PC-3 (cell line): ENCODE measurements at regions not wholly inside any gene's neighbourhood (a gene's known extent, or its start where the extent isn't known, plus 50 kb on each side); places are given as distances from the start of the nearest gene placed in this dataset.

Experiments
- ATAC-seq: fragments of 200-7000 bp; cut with Tn5 transposase; 2 replicates; pipeline ENCODE4 v1.9.1; 2020; ENCODE audit warnings: mild to moderate bottlenecking, moderate library complexity
- BruUV-seq: library from RNA; stranded (reverse); fragments of 400-500 nt; replicated peaks from 2 replicates; lab custom pipeline; 2021; lab: Mats Ljungman, UMichigan
- CTCF ChIA-PET: fragments of 300-600 bp; sonication (Branson Sonifier 250); formaldehyde crosslinking; loops from one replicate; lab custom pipeline; 2022; ENCODE audit warnings: antibody characterized with exemption; lab: Charles Lee
- POLR2A ChIA-PET: fragments of 300-600 bp; sonication (Branson Sonifier 250); formaldehyde crosslinking; loops from one replicate; lab custom pipeline; 2022; ENCODE audit warnings: antibody characterized with exemption; ENCODE audit not compliant: unreplicated experiment; lab: Charles Lee
- DNase-seq: peaks from one replicate; pipeline ENCODE4 v3.0.0-alpha.2; 2015
- H2AFZ ChIP-seq: fragments of 300-600 bp; sonication (generic); 2 replicates; pipeline ENCODE4 v1.6.0; 2016; ENCODE audit warnings: antibody characterized with exemption, low read length
- H3F3A ChIP-seq: fragments of 300-600 bp; sonication (generic); one replicate; pipeline ENCODE4 v1.6.0; 2017; ENCODE audit warnings: antibody characterized with exemption, low read length, control low read depth, mild to moderate bottlenecking; ENCODE audit not compliant: unreplicated experiment
- H3K27ac ChIP-seq: fragments of 300-600 bp; sonication (generic); 2 replicates; pipeline ENCODE4 v1.5.1; 2016; ENCODE audit warnings: mild to moderate bottlenecking, low read length
- H3K27me3 ChIP-seq: fragments of 300-600 bp; sonication (generic); 2 replicates; pipeline ENCODE4 v1.6.1; 2016; ENCODE audit warnings: low read length, mixed read lengths
- H3K36me3 ChIP-seq: fragments of 300-600 bp; sonication (generic); 2 replicates; pipeline ENCODE4 v1.6.1; 2016; ENCODE audit warnings: low read depth, mixed run types, low read length, mixed read lengths
- H3K4me1 ChIP-seq: fragments of 300-600 bp; sonication (generic); 2 replicates; pipeline ENCODE4 v1.5.1; 2016; ENCODE audit warnings: low read length; ENCODE audit not compliant: insufficient read depth
- H3K4me2 ChIP-seq: fragments of 300-600 bp; sonication (generic); 2 replicates; pipeline ENCODE4 v1.6.0; 2016; ENCODE audit warnings: low read length
- H3K4me3 ChIP-seq: fragments of 300-600 bp; sonication (generic); 2 replicates; pipeline ENCODE4 v1.5.1; 2016; ENCODE audit warnings: mild to moderate bottlenecking, low read length, mixed read lengths
- H3K79me2 ChIP-seq: fragments of 300-600 bp; sonication (generic); 2 replicates; pipeline ENCODE4 v1.6.1; 2017; ENCODE audit warnings: low read length, mixed read lengths
- H3K9ac ChIP-seq: fragments of 300-600 bp; sonication (generic); 2 replicates; pipeline ENCODE4 v1.6.0; 2016; ENCODE audit warnings: mild to moderate bottlenecking, low read length
- H3K9me2 ChIP-seq: fragments of 300-600 bp; sonication (generic); replicated peaks from 2 replicates; pipeline ENCODE4 v1.6.1; 2016; ENCODE audit warnings: mixed run types, low read length, mixed read lengths
- H3K9me3 ChIP-seq: fragments of 300-600 bp; sonication (generic); 2 replicates; pipeline ENCODE4 v1.6.1; 2016; ENCODE audit warnings: low read length, mixed read lengths
- H4K20me1 ChIP-seq: fragments of 300-600 bp; sonication (generic); 2 replicates; pipeline ENCODE4 v1.6.1; 2016; ENCODE audit warnings: low read length, mixed read lengths
- CTCF ChIP-seq: fragments of 300-600 bp; sonication (generic); conservative IDR thresholded peaks from 2 replicates; pipeline ENCODE4 v1.5.1; 2017; ENCODE audit warnings: antibody characterized with exemption, low read depth, mild to moderate bottlenecking, low read length
- EZH2 ChIP-seq: fragments of 300-600 bp; sonication (generic); IDR thresholded peaks from one replicate; pipeline ENCODE4 v1.6.1; 2017; ENCODE audit warnings: antibody characterized with exemption, mild to moderate bottlenecking, low read length; ENCODE audit not compliant: unreplicated experiment
- EZH2phosphoT487 ChIP-seq: fragments of 300-600 bp; sonication (generic); IDR thresholded peaks from 2 replicates; pipeline ENCODE4 v1.6.1; 2018; ENCODE audit warnings: mild to moderate bottlenecking, antibody characterized with exemption, low read length, borderline replicate concordance
- intact Hi-C: fragments of 100-400 bp; cut with micrococcal nuclease; formaldehyde crosslinking; loops from 2 replicates; pipeline ENCODE4 v1.9.0; 2023

GRCh38 chr7:20083781-20084180 lies 133.4 kb downstream of the MACC1 start:
- Histone ChIP-seq H4K20me1 (no peaks in the 10 kb centered on the region), H3K79me2 (no peaks in the 10 kb centered on the region), H3K4me2 (no peak overlapping the region), H3K4me1 (peaks cover 4% of the 10 kb centered on the region; the same call in 1 of the 2 replicates), H3K9me3 (no peaks in the 10 kb centered on the region), H3K9me2 (no peaks in the 10 kb centered on the region), H3K36me3 (no peaks in the 10 kb centered on the region), H2AFZ (no peak overlapping the region), H3K9ac (no peak overlapping the region), H3F3A (no peaks in the 10 kb centered on the region), H3K27ac (no peak overlapping the region), H3K4me3 (no peak overlapping the region), H3K27me3 (no peaks in the 10 kb centered on the region)
- intact Hi-C loops = no loop called here
- ChIA-PET POLR2A (no interaction called here), CTCF (no interaction called here)
- BruUV-seq = no TSS peak
- ATAC-seq = peak; percentile 88
- DNase-seq = peak; percentile 83
- TF ChIP-seq EZH2phosphoT487 = no peak
- no peak for TF ChIP-seq CTCF
- no peak for TF ChIP-seq EZH2

DNA sequence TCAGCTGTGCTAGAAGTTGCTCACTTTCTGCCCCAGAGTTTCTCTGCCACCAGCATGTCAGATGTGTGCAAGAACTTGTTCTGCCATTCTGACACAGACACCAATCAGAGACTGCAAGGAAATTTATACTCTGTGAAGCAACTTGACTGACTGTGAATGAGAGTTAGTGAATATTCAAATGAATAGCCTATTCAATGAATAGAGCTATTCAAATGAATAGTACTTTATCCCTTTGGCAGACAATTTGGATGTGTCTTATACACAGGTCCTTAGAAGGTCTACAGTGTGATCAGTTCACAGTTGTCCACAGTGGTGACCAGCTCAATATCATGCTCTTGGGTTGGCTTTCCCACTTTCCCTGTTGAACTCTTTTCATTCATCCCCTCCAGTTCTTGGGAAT lies 138.1 kb downstream of the MACC1 start:
- no peak overlapping the region for H3K27ac ChIP-seq
- H2AFZ ChIP-seq = no peak overlapping the region
- no peak for DNase-seq
- no peak for TF ChIP-seq EZH2phosphoT487
- no peak for TF ChIP-seq EZH2
- TF ChIP-seq CTCF = no peak
- H4K20me1 ChIP-seq = no peaks in the 10 kb centered on the region
- no peaks in the 10 kb centered on the region for H3K27me3 ChIP-seq
- ChIA-PET CTCF (no interaction called here), POLR2A (no interaction called here)
- peaks cover 2% of the 10 kb centered on the region; the same call in 1 of the 2 replicates for H3K4me1 ChIP-seq
- no peaks in the 10 kb centered on the region for H3F3A ChIP-seq
- no peak for ATAC-seq
- H3K9ac ChIP-seq = no peak overlapping the region
- no peak overlapping the region for H3K4me2 ChIP-seq
- H3K4me3 ChIP-seq = no peak overlapping the region
- no peaks in the 10 kb centered on the region for H3K79me2 ChIP-seq
- intact Hi-C loops = no loop called here
- no peaks in the 10 kb centered on the region for H3K9me2 ChIP-seq
- H3K9me3 ChIP-seq = no peaks in the 10 kb centered on the region
- BruUV-seq = no TSS peak
- H3K36me3 ChIP-seq = no peaks in the 10 kb centered on the region

DNA sequence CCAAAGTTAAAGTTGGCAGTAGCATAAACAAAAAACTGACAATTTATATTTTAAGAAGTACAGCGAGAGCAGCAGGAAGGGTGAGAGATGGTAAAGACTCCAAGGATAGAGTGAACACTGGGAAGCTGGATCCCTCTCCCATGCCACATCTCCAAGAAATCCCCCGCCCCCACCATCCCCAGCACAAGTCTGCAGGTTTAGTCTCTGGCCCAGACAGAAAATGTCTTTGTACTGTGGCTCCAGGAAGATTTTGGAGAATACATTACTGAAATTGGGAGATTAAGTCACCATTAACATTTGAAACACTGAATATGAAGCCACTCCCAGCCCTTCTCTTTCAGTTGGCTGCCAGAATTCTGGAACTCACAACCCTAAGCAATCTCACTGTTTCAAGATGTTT lies 140.3 kb downstream of the MACC1 start:
- CTCF ChIA-PET = no interaction called here
- Histone ChIP-seq H3K36me3 (no peaks in the 10 kb centered on the region), H3K9ac (no peak overlapping the region), H3K9me3 (no peaks in the 10 kb centered on the region), H3F3A (no peaks in the 10 kb centered on the region), H3K27ac (no peak overlapping the region), H3K9me2 (no peaks in the 10 kb centered on the region), H3K4me2 (no peak overlapping the region), H2AFZ (no peak overlapping the region), H3K27me3 (no peaks in the 10 kb centered on the region), H3K4me1 (no peaks in the 10 kb centered on the region), H3K79me2 (no peaks in the 10 kb centered on the region), H4K20me1 (no peaks in the 10 kb centered on the region), H3K4me3 (no peak overlapping the region)
- ATAC-seq = no peak
- intact Hi-C loops = no loop called here
- BruUV-seq = no TSS peak
- POLR2A ChIA-PET = no interaction called here
- TF ChIP-seq EZH2phosphoT487 (no peak), EZH2 (no peak)
- DNase-seq = no peak
